ENCODE measurements at regions not wholly inside any gene's neighbourhood (a gene's known extent, or its start where the extent isn't known, plus 50 kb on each side); places are given as distances from the start of the nearest gene placed in this dataset.

- no peak overlapping the region for H3K27ac ChIP-seq (ENCODE audit: control insufficient read depth, insufficient read depth)
- POLR2A ChIA-PET, result no interaction called here
- RAD21 ChIA-PET (ENCODE audit: unreplicated experiment), result no interaction called here
- FAIRE-seq, result no peak
- CTCF ChIA-PET, result interaction anchor here (1.0 kb wide), 1 partner anchor 12 kb away, joined by 3 read pairs; no protein-coding TSS in a partner anchor
- H2AFZ ChIP-seq (ENCODE audit: control insufficient read depth, low read depth, low read length), result no peak overlapping the region
- 38% methylated on average over 1 of the region's 1 CpG for WGBS (ENCODE audit: insufficient coverage, insufficient replicate concordance, low lambda C conversion rate, missing lambda C conversion rate)
- H3K36me3 ChIP-seq (ENCODE audit: control insufficient read depth in 2 of 2, insufficient read depth in 2 of 2, low read length in 1 of 2), result no peaks in the 10 kb centered on the region
- intact Hi-C loops (cut with micrococcal nuclease; ENCODE audit: unreplicated experiment) (no loop called here), in situ Hi-C loops (cut with MboI) (no loop called here)
- no peak for DNase-seq (ENCODE audit: low read depth, low spot score)
- SMC1A ChIA-PET (ENCODE audit: uncharacterized antibody, unreplicated experiment), result interaction anchor here (1.9 kb wide), 1 partner anchor 9 kb away, joined by 4 read pairs; no protein-coding TSS in a partner anchor
- no peaks in the 10 kb centered on the region for H3K9me3 ChIP-seq (replicated peaks; ENCODE audit: control insufficient read depth, insufficient read depth, low read length)
- H3K9ac ChIP-seq (ENCODE audit: control insufficient read depth, insufficient read depth, low read length), result no peak overlapping the region
- no peak overlapping the region for H3K4me2 ChIP-seq (ENCODE audit: control insufficient read depth, insufficient read depth)
- no TSS peak for BruUV-seq (replicated peaks)
- H3K27me3 ChIP-seq (replicated peaks in 1 of 2; ENCODE audit: control insufficient read depth in 2 of 2, insufficient read depth in 2 of 2, low read length in 1 of 2), result no peaks in the 10 kb centered on the region
- ATAC-seq, result no peak
- no peak for TF ChIP-seq SPI1 (IDR thresholded peaks at IDR 0.05; ENCODE audit: borderline replicate concordance, insufficient read depth, low read depth, low read length)
- TF ChIP-seq ZNF384 (IDR thresholded peaks at IDR 0.05; ENCODE audit: borderline replicate concordance, low read depth, low read length), result no peak
- no peak for TF ChIP-seq NR2C2 (IDR thresholded peaks at IDR 0.05; ENCODE audit: borderline replicate concordance, control insufficient read depth, insufficient read length, low read depth)
- TF ChIP-seq SP1 (IDR thresholded peaks at IDR 0.05; ENCODE audit: low read depth, low read length), result no peak
- no peaks in the 10 kb centered on the region for H3K4me1 ChIP-seq (ENCODE audit: control insufficient read depth, insufficient read depth, low read length)
- no peaks in the 10 kb centered on the region for H3K79me2 ChIP-seq (ENCODE audit: control insufficient read depth, insufficient read depth, low read length)
- no peak overlapping the region for H3K4me3 ChIP-seq
- H4K20me1 ChIP-seq (ENCODE audit: control insufficient read depth, insufficient read depth), result no peaks in the 10 kb centered on the region
Observed at GRCh38 chr6:95879856-95880255, 135.9 kb upstream of the FUT9 start.

- no peaks in the 10 kb centered on the region for H3K27me3 ChIP-seq (replicated peaks in 1 of 2; ENCODE audit: control insufficient read depth in 2 of 2, insufficient read depth in 2 of 2, low read length in 1 of 2)
- H3K4me2 ChIP-seq (ENCODE audit: control insufficient read depth, insufficient read depth), result no peak overlapping the region
- ChIA-PET POLR2A (no interaction called here), CTCF (no interaction called here), RAD21 (ENCODE audit: unreplicated experiment) (no interaction called here), SMC1A (ENCODE audit: uncharacterized antibody, unreplicated experiment) (no interaction called here)
- no peak overlapping the region for H3K27ac ChIP-seq (ENCODE audit: control insufficient read depth, insufficient read depth)
- no peak overlapping the region for H2AFZ ChIP-seq (ENCODE audit: control insufficient read depth, low read depth, low read length)
- BruUV-seq (replicated peaks), result no TSS peak
- no peaks in the 10 kb centered on the region for H4K20me1 ChIP-seq (ENCODE audit: control insufficient read depth, insufficient read depth)
- no peaks in the 10 kb centered on the region for H3K9me3 ChIP-seq (replicated peaks; ENCODE audit: control insufficient read depth, insufficient read depth, low read length)
- in situ Hi-C loops (cut with MboI), result no loop called here
- H3K36me3 ChIP-seq (ENCODE audit: control insufficient read depth in 2 of 2, insufficient read depth in 2 of 2, low read length in 1 of 2), result no peaks in the 10 kb centered on the region
- no peak overlapping the region for H3K4me3 ChIP-seq
- H3K79me2 ChIP-seq (ENCODE audit: control insufficient read depth, insufficient read depth, low read length), result no peaks in the 10 kb centered on the region
- intact Hi-C loops (cut with micrococcal nuclease; ENCODE audit: unreplicated experiment), result no loop called here
- DNase-seq (ENCODE audit: low read depth, low spot score) (no peak), FAIRE-seq (no peak), ATAC-seq (no peak)
- H3K9ac ChIP-seq (ENCODE audit: control insufficient read depth, insufficient read depth, low read length), result no peak overlapping the region
- H3K4me1 ChIP-seq (ENCODE audit: control insufficient read depth, insufficient read depth, low read length), result no peaks in the 10 kb centered on the region
- WGBS (ENCODE audit: insufficient coverage, insufficient replicate concordance, low lambda C conversion rate, missing lambda C conversion rate), result 39% methylated on average over 4 of the region's 4 CpGs
- no peak for TF ChIP-seq HDAC2 (IDR thresholded peaks at IDR 0.05)
- TF ChIP-seq ZZZ3 (IDR thresholded peaks at IDR 0.05; ENCODE audit: control insufficient read depth, insufficient read length, low read depth), result no peak
- TF ChIP-seq TCF3 (IDR thresholded peaks at IDR 0.05; ENCODE audit: borderline replicate concordance, insufficient read depth, low read depth, low read length), result no peak
- TF ChIP-seq CTCF (IDR thresholded peaks at IDR 0.05 in 2 of 3, conservative IDR thresholded peaks at IDR 0.05 in 1 of 3; ENCODE audit: control insufficient read depth in 2 of 3, extremely low read depth in 1 of 3, insufficient read depth in 1 of 3, low read depth in 3 of 3, low read length in 3 of 3), result no peak
- no peak for TF ChIP-seq BMI1 (IDR thresholded peaks at IDR 0.05; ENCODE audit: borderline replicate concordance)
- no peak for TF ChIP-seq SMAD1 (IDR thresholded peaks at IDR 0.05; ENCODE audit: low read depth, partially characterized antibody)
- no peak for TF ChIP-seq NR2C1 (IDR thresholded peaks at IDR 0.05)
- no peak for TF ChIP-seq EZH2 (IDR thresholded peaks at IDR 0.05; ENCODE audit: borderline replicate concordance, control insufficient read depth, low read depth, low read length)
- no peak for TF ChIP-seq USF2 (IDR thresholded peaks at IDR 0.05; ENCODE audit: borderline replicate concordance, low read depth, low read length)
- no peak for TF ChIP-seq RB1 (IDR thresholded peaks at IDR 0.05; ENCODE audit: borderline replicate concordance)
- no peak for TF ChIP-seq ETV6 (conservative IDR thresholded peaks at IDR 0.05 in 1 of 2, IDR thresholded peaks at IDR 0.05 in 1 of 2; ENCODE audit: borderline replicate concordance in 1 of 2, low read depth in 1 of 2)
Observed at GRCh38 chr6:95882371-95882770, 133.4 kb upstream of the FUT9 start.

Measured in GM12878 (cell line).